Glutamatergic neuron (in vitro differentiated cells): ENCODE measurements at regions not wholly inside any gene's neighbourhood (a gene's known extent, or its start where the extent isn't known, plus 50 kb on each side); places are given as distances from the start of the nearest gene placed in this dataset.

Experiments used
- DNase-seq: peaks from one replicate; pipeline ENCODE4 v3.0.0; 2022
- H3K27ac Mint-ChIP-seq: one replicate; pipeline ENCODE4 v1.8.0; 2020; ENCODE audit warnings: mild to moderate bottlenecking, mixed read lengths, inconsistent platforms; ENCODE audit not compliant: unreplicated experiment
- H3K27me3 Mint-ChIP-seq: one replicate; pipeline ENCODE4 v1.8.0; 2020; ENCODE audit warnings: mild to moderate bottlenecking, moderate library complexity, mixed read lengths, inconsistent platforms; ENCODE audit not compliant: unreplicated experiment
- H3K36me3 Mint-ChIP-seq: one replicate; pipeline ENCODE4 v1.8.0; 2020; ENCODE audit warnings: mild to moderate bottlenecking, mixed read lengths, inconsistent platforms; ENCODE audit not compliant: unreplicated experiment
- H3K4me1 Mint-ChIP-seq: one replicate; pipeline ENCODE4 v1.8.0; 2020; ENCODE audit warnings: mild to moderate bottlenecking, low read depth, mixed read lengths, inconsistent platforms; ENCODE audit not compliant: unreplicated experiment
- H3K4me3 Mint-ChIP-seq: one replicate; pipeline ENCODE4 v1.8.0; 2020; ENCODE audit warnings: mild to moderate bottlenecking, mixed read lengths, inconsistent platforms; ENCODE audit not compliant: unreplicated experiment
- H3K9me3 Mint-ChIP-seq: one replicate; pipeline ENCODE4 v1.8.0; 2020; ENCODE audit warnings: mild to moderate bottlenecking, moderate library complexity, mixed read lengths, inconsistent platforms; ENCODE audit not compliant: unreplicated experiment
- TF ChIP-seq, protein P1 (sequence below): fragments of 200-600 bp; sonication (generic); IDR thresholded peaks from one replicate; pipeline ENCODE4 v1.5.0; 2021; ENCODE audit not compliant: partially characterized antibody, unreplicated experiment

DNA sequence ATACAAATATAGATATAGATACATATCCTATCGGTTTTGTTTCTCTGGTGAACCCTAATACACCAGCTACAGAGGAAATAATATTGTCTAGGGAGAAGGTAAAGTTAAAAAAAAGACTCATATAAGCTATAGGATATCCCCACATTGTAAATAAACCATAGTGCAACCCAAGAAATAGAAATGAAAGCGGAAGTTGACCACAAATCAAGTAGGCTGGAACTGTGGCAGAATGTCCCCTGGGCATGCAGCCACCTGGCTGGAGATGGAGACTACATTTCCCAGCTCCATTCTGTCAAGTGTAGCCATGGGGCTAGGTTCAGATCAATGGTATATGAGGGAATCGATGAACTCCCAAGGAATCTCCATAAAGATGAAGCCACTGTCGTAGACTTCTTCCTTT, 70.1 kb upstream of the RPS6KA2 start:
- H3K9me3 Mint-ChIP-seq: peaks cover 2% of the 10 kb centered on the region
- TF ChIP-seq, protein P1, sequence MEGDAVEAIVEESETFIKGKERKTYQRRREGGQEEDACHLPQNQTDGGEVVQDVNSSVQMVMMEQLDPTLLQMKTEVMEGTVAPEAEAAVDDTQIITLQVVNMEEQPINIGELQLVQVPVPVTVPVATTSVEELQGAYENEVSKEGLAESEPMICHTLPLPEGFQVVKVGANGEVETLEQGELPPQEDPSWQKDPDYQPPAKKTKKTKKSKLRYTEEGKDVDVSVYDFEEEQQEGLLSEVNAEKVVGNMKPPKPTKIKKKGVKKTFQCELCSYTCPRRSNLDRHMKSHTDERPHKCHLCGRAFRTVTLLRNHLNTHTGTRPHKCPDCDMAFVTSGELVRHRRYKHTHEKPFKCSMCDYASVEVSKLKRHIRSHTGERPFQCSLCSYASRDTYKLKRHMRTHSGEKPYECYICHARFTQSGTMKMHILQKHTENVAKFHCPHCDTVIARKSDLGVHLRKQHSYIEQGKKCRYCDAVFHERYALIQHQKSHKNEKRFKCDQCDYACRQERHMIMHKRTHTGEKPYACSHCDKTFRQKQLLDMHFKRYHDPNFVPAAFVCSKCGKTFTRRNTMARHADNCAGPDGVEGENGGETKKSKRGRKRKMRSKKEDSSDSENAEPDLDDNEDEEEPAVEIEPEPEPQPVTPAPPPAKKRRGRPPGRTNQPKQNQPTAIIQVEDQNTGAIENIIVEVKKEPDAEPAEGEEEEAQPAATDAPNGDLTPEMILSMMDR: no peak
- DNase-seq: no peak
- H3K27me3 Mint-ChIP-seq: no peaks in the 10 kb centered on the region
- H3K36me3 Mint-ChIP-seq: no peaks in the 10 kb centered on the region
- no peak overlapping the region for H3K27ac Mint-ChIP-seq
- H3K4me1 Mint-ChIP-seq: peaks cover 3% of the 10 kb centered on the region
- no peak overlapping the region for H3K4me3 Mint-ChIP-seq

DNA sequence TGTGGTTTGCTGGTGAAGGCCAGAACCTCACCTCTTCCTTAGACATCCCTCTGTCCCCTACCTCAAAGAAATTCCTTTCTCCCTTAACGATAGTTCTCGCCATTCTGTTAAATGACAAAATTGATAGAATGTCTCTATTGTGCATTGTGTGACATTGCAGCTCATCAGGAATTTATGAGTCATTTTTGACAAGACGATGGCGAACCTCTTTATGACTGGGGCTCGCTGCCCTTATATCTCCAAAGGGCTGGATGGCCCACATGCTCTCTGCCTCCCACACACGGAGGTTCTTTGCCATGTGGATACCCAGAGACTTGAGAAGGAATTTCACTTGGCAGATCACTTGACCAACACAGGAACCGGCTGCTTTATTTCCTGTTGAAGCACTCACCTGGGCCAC, 66.8 kb upstream of the RPS6KA2 start:
- Mint-ChIP-seq H3K4me1 (no peaks in the 10 kb centered on the region), H3K27ac (no peak overlapping the region), H3K4me3 (no peak overlapping the region), H3K36me3 (no peaks in the 10 kb centered on the region), H3K9me3 (peaks cover 2% of the 10 kb centered on the region), H3K27me3 (no peaks in the 10 kb centered on the region)
- no peak for DNase-seq
- TF ChIP-seq, protein P1: no peak

DNA sequence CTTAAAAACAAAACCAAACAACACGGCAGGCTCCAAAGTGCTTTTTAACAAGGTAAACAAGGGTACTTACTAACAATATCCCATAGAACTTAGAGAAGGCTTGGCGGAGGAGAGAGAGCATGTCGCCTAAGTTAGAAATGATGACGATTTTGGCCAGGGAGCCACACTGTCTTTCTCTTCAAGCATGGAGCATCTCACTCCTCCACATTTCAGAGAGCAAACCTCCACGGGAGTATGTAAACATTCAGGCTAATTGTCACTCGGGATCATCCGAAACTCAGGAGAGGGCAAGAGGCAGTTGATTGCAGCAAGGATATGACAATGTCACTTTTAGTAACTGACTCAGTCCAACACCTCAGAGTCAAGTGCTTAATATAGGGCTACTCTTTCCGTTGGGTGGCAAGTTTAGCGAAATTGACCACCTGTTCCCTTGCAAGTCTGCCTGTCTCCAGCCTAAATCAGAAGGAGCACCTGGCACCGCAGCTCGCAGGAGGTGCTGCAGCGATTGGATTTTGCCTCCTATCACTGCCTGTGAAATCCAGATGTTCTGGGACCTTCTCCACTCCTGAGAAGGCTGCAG, 65.8 kb upstream of the RPS6KA2 start:
- H3K4me1 Mint-ChIP-seq: peaks cover under 1% of the 10 kb centered on the region
- peaks cover 2% of the 10 kb centered on the region for H3K9me3 Mint-ChIP-seq
- H3K27ac Mint-ChIP-seq: no peak overlapping the region
- H3K36me3 Mint-ChIP-seq: no peaks in the 10 kb centered on the region
- H3K27me3 Mint-ChIP-seq: peaks cover 2% of the 10 kb centered on the region
- H3K4me3 Mint-ChIP-seq: no peak overlapping the region
- no peak for DNase-seq
- TF ChIP-seq, protein P1: no peak

DNA sequence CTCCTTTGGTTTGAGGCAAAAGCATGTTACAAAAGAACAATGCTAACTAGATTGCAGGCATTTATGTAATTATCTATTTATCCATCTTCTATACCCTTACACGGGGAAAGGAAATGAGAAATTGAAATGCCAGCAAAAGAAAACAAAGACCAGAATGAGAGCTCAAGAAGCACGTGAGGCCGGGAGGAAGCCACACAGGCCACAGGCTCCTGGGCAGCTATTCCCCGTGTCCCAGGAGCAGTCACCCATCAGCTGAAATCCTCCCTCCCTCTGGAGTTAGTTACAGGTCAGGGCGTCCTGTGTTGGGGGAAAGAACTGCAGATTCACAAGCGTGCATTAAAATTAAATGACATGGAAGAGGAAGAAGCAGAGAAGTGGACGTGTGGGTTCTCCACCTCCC, 64.7 kb upstream of the RPS6KA2 start:
- H3K4me3 Mint-ChIP-seq: no peak overlapping the region
- no peak for DNase-seq
- TF ChIP-seq, protein P1: no peak
- peaks cover 4% of the 10 kb centered on the region for H3K4me1 Mint-ChIP-seq
- H3K27ac Mint-ChIP-seq: no peak overlapping the region
- no peaks in the 10 kb centered on the region for H3K36me3 Mint-ChIP-seq
- peaks cover 5% of the 10 kb centered on the region for H3K27me3 Mint-ChIP-seq
- H3K9me3 Mint-ChIP-seq: peaks cover 5% of the 10 kb centered on the region

DNA sequence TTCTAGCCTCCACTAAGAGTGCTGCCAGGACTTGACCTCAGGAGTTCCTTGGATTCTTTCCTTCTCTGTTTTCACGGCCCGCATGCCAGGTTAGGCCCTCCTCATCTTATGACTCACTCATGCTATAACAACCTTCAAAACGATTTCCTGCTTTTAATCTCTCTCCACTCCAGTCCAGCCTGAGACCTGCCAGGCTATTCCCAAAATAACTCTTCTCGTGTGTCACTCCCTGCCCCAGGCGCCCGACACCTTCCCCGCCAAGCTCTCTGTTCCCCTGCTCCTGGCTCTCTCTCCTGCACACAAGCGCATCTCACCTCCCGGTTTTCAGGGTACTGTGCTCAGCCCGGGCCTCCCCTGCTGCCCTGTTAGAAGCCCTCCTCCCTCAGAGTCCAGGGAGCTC, 64.1 kb upstream of the RPS6KA2 start:
- no peaks in the 10 kb centered on the region for H3K36me3 Mint-ChIP-seq

More for the DNA sequence above, 64.1 kb upstream of the RPS6KA2 start:
- Mint-ChIP-seq H3K27ac (no peak overlapping the region), H3K27me3 (peaks cover 5% of the 10 kb centered on the region), H3K9me3 (peaks cover 5% of the 10 kb centered on the region), H3K4me3 (no peak overlapping the region), H3K4me1 (peaks cover 4% of the 10 kb centered on the region)
- no peak for DNase-seq
- TF ChIP-seq, protein P1: no peak
